SK-N-SH treated with all-trans-retinoic acid at 6 μM for 48 hours (cell line): ENCODE measurements at regions not wholly inside any gene's neighbourhood (a gene's known extent, or its start where the extent isn't known, plus 50 kb on each side); places are given as distances from the start of the nearest gene placed in this dataset.
A peak's percentile ranks its signal among the peaks of the same experiment; 100 is the strongest.

Experiments used
- ATAC-seq: fragments of 200-7000 bp; cut with Tn5 transposase; 3 replicates; pipeline ENCODE4 v1.9.1; 2020; ENCODE audit warnings: mild to moderate bottlenecking, moderate library complexity
- BACH2 ChIP-seq: fragments of 250-450 bp; sonication (Bioruptor Pico); IDR thresholded peaks from 2 replicates; pipeline ENCODE4 v1.9.0; 2021; ENCODE audit warnings: mild to moderate bottlenecking, borderline replicate concordance
- CREB5 ChIP-seq: fragments of 250-450 bp; sonication (Bioruptor Pico); IDR thresholded peaks from 2 replicates; pipeline ENCODE4 v1.5.1; 2020; ENCODE audit warnings: low read depth, mild to moderate bottlenecking, moderate library complexity
- CSDC2 ChIP-seq: fragments of 250-450 bp; sonication (Bioruptor Pico); IDR thresholded peaks from 2 replicates; pipeline ENCODE4 v1.5.0; 2020; ENCODE audit warnings: mild to moderate bottlenecking, moderate library complexity
- CSRNP3 ChIP-seq: fragments of 250-450 bp; sonication (Bioruptor Pico); IDR thresholded peaks from 2 replicates; pipeline ENCODE4 v1.5.1; 2021; ENCODE audit warnings: mild to moderate bottlenecking, moderate library complexity
- ESRRG ChIP-seq: fragments of 250-450 bp; sonication (Bioruptor Pico); IDR thresholded peaks from 2 replicates; pipeline ENCODE4 v1.6.1; 2021; ENCODE audit warnings: mild to moderate bottlenecking
- GLIS3 ChIP-seq: fragments of 250-450 bp; sonication (Bioruptor Pico); IDR thresholded peaks from 2 replicates; pipeline ENCODE4 v1.5.0; 2020; ENCODE audit warnings: mild to moderate bottlenecking, moderate library complexity
- ISL1 ChIP-seq: fragments of 250-450 bp; sonication (Bioruptor Pico); IDR thresholded peaks from 2 replicates; pipeline ENCODE4 v2.1.2; 2022; ENCODE audit warnings: mild to moderate bottlenecking, moderate library complexity
- OSR1 ChIP-seq: fragments of 250-450 bp; sonication (Bioruptor Pico); IDR thresholded peaks from 2 replicates; pipeline ENCODE4 v1.8.0; 2022; ENCODE audit warnings: moderate library complexity, mild to moderate bottlenecking, inconsistent platforms
- POU6F1 ChIP-seq: fragments of 250-450 bp; sonication (Bioruptor Pico); IDR thresholded peaks from 2 replicates; pipeline ENCODE4 v1.8.0; 2021; ENCODE audit warnings: low read depth, mild to moderate bottlenecking, moderate library complexity, borderline replicate concordance
- RARB ChIP-seq: fragments of 250-450 bp; sonication (Bioruptor Pico); IDR thresholded peaks from 2 replicates; pipeline ENCODE4 v1.8.0; 2021; ENCODE audit warnings: mild to moderate bottlenecking, moderate library complexity
- SNAI2 ChIP-seq: fragments of 250-450 bp; sonication (Bioruptor Pico); IDR thresholded peaks from 2 replicates; pipeline ENCODE4 v1.5.0; 2020; ENCODE audit warnings: mild to moderate bottlenecking, moderate library complexity
- TCF4 ChIP-seq: fragments of 250-450 bp; sonication (Bioruptor Pico); IDR thresholded peaks from 2 replicates; pipeline ENCODE4 v1.8.0; 2021; ENCODE audit warnings: mild to moderate bottlenecking, moderate library complexity, borderline replicate concordance
- TOX ChIP-seq: fragments of 250-450 bp; sonication (Bioruptor Pico); IDR thresholded peaks from 2 replicates; pipeline ENCODE4 v1.8.0; 2021; ENCODE audit warnings: mild to moderate bottlenecking, moderate library complexity, borderline replicate concordance
- TSHZ2 ChIP-seq: fragments of 250-450 bp; sonication (Bioruptor Pico); IDR thresholded peaks from 2 replicates; pipeline ENCODE4 v1.5.0; 2020; ENCODE audit warnings: mild to moderate bottlenecking, moderate library complexity
- ZFP3 ChIP-seq: fragments of 250-450 bp; sonication (Bioruptor Pico); IDR thresholded peaks from 2 replicates; pipeline ENCODE4 v1.5.0; 2020; ENCODE audit warnings: mild to moderate bottlenecking, moderate library complexity
- ZFP30 ChIP-seq: fragments of 450-650 bp; formaldehyde crosslinking; IDR thresholded peaks from 2 replicates; pipeline ENCODE4 v1.5.0; 2022; ENCODE audit warnings: mild to moderate bottlenecking, moderate library complexity
- ZNF565 ChIP-seq: fragments of 450-650 bp; formaldehyde crosslinking; conservative IDR thresholded peaks from 2 replicates; pipeline ENCODE4 v1.5.0; 2020; ENCODE audit warnings: low read depth, mild to moderate bottlenecking, moderate library complexity
- ZNF70 ChIP-seq: fragments of 450-650 bp; formaldehyde crosslinking; IDR thresholded peaks from 2 replicates; pipeline ENCODE4 v1.5.0; 2020; ENCODE audit warnings: mild to moderate bottlenecking, moderate library complexity
- ZNF8 ChIP-seq: fragments of 450-650 bp; formaldehyde crosslinking; IDR thresholded peaks from 2 replicates; pipeline ENCODE4 v1.5.0; 2020; ENCODE audit warnings: mild to moderate bottlenecking, moderate library complexity

GRCh38 chr7:34277803-34278199, 372.5 kb downstream of the BMPER start:
- peak; percentile 44 for ATAC-seq
- TF ChIP-seq ZNF70, result no peak
- TF ChIP-seq TOX (CRISPR knock-in tag), result no peak
- TF ChIP-seq GLIS3, result no peak
- TF ChIP-seq ZFP30 (CRISPR knock-in tag), result no peak
- no peak for TF ChIP-seq RARB (CRISPR knock-in tag)
- TF ChIP-seq TSHZ2 (CRISPR knock-in tag), result no peak
- TF ChIP-seq, all 23 proteins: peak for 0

DNA sequence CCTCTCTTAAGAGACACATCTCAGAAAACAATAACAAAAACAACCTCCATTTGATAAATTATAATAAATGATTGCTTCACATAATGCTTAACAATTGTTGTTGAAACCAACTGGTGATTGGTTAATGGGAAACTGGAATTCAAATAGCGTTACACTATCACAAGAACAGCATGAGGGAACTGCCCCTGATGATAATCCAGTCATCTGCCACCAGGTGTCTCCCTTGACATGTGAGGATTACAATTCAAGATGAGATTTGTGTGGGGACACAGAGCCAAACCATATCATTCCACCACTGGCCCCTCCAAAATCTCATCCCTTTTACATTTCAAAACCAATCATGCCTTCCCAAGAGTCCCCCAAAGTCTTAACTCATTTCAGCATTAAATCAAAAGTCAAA, 375.9 kb downstream of the BMPER start:
- TF ChIP-seq ESRRG (CRISPR knock-in tag) (no peak), POU6F1 (no peak), SNAI2 (CRISPR knock-in tag) (no peak)
- ATAC-seq, result no peak

GRCh38 chr7:34282271-34282670, 375.7 kb upstream of the NPSR1 start:
- no peak for ATAC-seq
- no peak for TF ChIP-seq ZFP30 (CRISPR knock-in tag)
- no peak for TF ChIP-seq ISL1 (CRISPR knock-in tag)
- TF ChIP-seq CSDC2, result no peak
- TF ChIP-seq ZNF565 (CRISPR knock-in tag), result no peak
- no peak for TF ChIP-seq ZNF8 (CRISPR knock-in tag)
- no peak for TF ChIP-seq ZFP3
- no peak for TF ChIP-seq BACH2 (CRISPR knock-in tag)
- no peak for TF ChIP-seq TCF4 (CRISPR knock-in tag)
- no peak for TF ChIP-seq TOX (CRISPR knock-in tag)
- TF ChIP-seq CREB5 (CRISPR knock-in tag), result no peak
- no peak for TF ChIP-seq OSR1 (CRISPR knock-in tag)

DNA sequence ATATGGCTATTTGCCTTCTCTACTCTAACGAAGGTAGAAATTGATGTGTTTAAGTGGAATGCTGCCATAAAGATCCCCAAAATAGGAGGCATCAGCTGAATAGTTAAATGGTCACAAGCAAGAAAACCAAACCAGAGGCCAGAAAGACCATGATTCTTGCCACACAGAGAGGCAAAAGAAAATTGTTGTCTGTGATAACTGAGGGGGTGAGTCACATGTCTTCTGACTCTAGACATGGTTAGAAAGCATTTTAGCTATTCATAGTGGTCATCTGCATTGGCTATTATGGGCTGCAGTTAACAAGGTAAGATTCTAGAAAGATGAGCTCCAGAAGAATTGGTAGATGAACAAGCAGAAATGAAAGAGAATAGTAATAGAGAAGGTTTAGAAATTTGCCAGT, 361.4 kb upstream of the NPSR1 start:
- no peak for TF ChIP-seq TSHZ2 (CRISPR knock-in tag)
- no peak for TF ChIP-seq TCF4 (CRISPR knock-in tag)
- no peak for TF ChIP-seq CSRNP3 (CRISPR knock-in tag)
- TF ChIP-seq CREB5 (CRISPR knock-in tag), result no peak
- TF ChIP-seq BACH2 (CRISPR knock-in tag), result no peak
- no peak for TF ChIP-seq ZFP30 (CRISPR knock-in tag)
- TF ChIP-seq TOX (CRISPR knock-in tag), result no peak
- no peak for TF ChIP-seq GLIS3
- TF ChIP-seq CSDC2, result no peak
- TF ChIP-seq ISL1 (CRISPR knock-in tag), result no peak
- no peak for TF ChIP-seq ZFP3
- peak; percentile 27; the same call in 2 of the 3 replicates for ATAC-seq
